GM18498 (cell line): ENCODE measurements at regions not wholly inside any gene's neighbourhood (a gene's known extent, or its start where the extent isn't known, plus 50 kb on each side); places are given as distances from the start of the nearest gene placed in this dataset.
"Not testable (repeated sequence)": the region's sequence is repeated elsewhere in the genome, so short reads cannot be mapped to it uniquely, and the experiment has no call there.

Source experiments
- ATAC-seq: cut with Tn5 transposase; IDR thresholded peaks from one replicate; pipeline ENCODE4 v1.9.1; 2021; ENCODE audit warnings: mild to moderate bottlenecking, moderate library complexity; ENCODE audit not compliant: unreplicated experiment

GRCh38 chr3:195669310-195669709 is 51.5 kb upstream of the MUC20 start:
- ATAC-seq = not testable (repeated sequence)

- not testable (repeated sequence) for ATAC-seq
These were observed 52.5 kb upstream of the MUC20 start for GRCh38 chr3:195668131-195668766.

- ATAC-seq = not testable (repeated sequence)
These were observed 55.5 kb upstream of the MUC20 start for GRCh38 chr3:195665311-195665710.

- not testable (repeated sequence) for ATAC-seq
These were observed 56.6 kb upstream of the MUC20 start for GRCh38 chr3:195664131-195664530.

- not testable (repeated sequence) for ATAC-seq
These were observed 61.6 kb upstream of the MUC20 start for GRCh38 chr3:195659136-195659533.

- ATAC-seq = peak; percentile 56
These were observed 62.2 kb upstream of the MUC20 start for GRCh38 chr3:195658381-195659135.

GRCh38 chr3:195657475-195658372 is 63.1 kb upstream of the MUC20 start:
- peak; percentile 84 for ATAC-seq

- not testable (repeated sequence) for ATAC-seq
These were observed 64.7 kb upstream of the MUC20 start for GRCh38 chr3:195656091-195656490.

- not testable (repeated sequence) for ATAC-seq
These were observed 66.0 kb upstream of the MUC20 start for GRCh38 chr3:195654746-195655145.

GRCh38 chr3:195654138-195654537 is 66.6 kb upstream of the MUC20 start:
- ATAC-seq = not testable (repeated sequence)

GRCh38 chr3:195653641-195654040 is 67.1 kb upstream of the MUC20 start:
- ATAC-seq = not testable (repeated sequence)

GRCh38 chr3:195647912-195648702 is 64.4 kb upstream of the APOD start:
- not testable (repeated sequence) for ATAC-seq

- not testable (repeated sequence) for ATAC-seq
These were observed 62.1 kb upstream of the APOD start for GRCh38 chr3:195645872-195646271.

GRCh38 chr3:195643245-195643644 is 59.5 kb upstream of the APOD start:
- ATAC-seq = not testable (repeated sequence)

GRCh38 chr3:195642311-195642710 is 58.6 kb upstream of the APOD start:
- not testable (repeated sequence) for ATAC-seq

- ATAC-seq = not testable (repeated sequence)
These were observed 54.7 kb upstream of the APOD start for GRCh38 chr3:195638456-195638855.

- ATAC-seq = not testable (repeated sequence)
These were observed 53.9 kb upstream of the APOD start for GRCh38 chr3:195637473-195638233.

- not testable (repeated sequence) for ATAC-seq
These were observed 53.3 kb upstream of the APOD start for GRCh38 chr3:195637011-195637410.

GRCh38 chr3:195635898-195636685 is 52.4 kb upstream of the APOD start:
- ATAC-seq = not testable (repeated sequence)
